Natural killer cell (primary cell): ENCODE measurements at regions not wholly inside any gene's neighbourhood (a gene's known extent, or its start where the extent isn't known, plus 50 kb on each side); places are given as distances from the start of the nearest gene placed in this dataset.

Experiments used
- ATAC-seq, 3 donors: fragments of 150-1000 bp in 2 of 3; fragments of 200-7000 bp in 1 of 3; cut with Tn5 transposase; 1 replicate in 1 of 3; 2 replicates in 2 of 3; pipeline ENCODE4 v1.10.0; 2021; ENCODE audit warnings: mild to moderate bottlenecking in 2 of 3, moderate library complexity in 2 of 3
- DNase-seq, 2 donors: peaks; one replicate each; pipeline versions ENCODE4 v3.0.0 to v3.0.0-alpha.2; 2013 to 2021; ENCODE audit warnings: mixed read lengths in 1 of 2
- H3K27ac ChIP-seq: one replicate; pipeline ENCODE4 v1.5.1; 2013; ENCODE audit warnings: mild to moderate bottlenecking, low read length
- H3K27me3 ChIP-seq: one replicate; pipeline ENCODE4 v1.6.1; 2013; ENCODE audit warnings: low read length; ENCODE audit not compliant: control insufficient read depth, insufficient read depth
- H3K36me3 ChIP-seq: one replicate; pipeline ENCODE4 v1.6.1; 2013; ENCODE audit warnings: low read length; ENCODE audit not compliant: control insufficient read depth, insufficient read depth
- H3K4me1 ChIP-seq: one replicate; pipeline ENCODE4 v1.6.1; 2013; ENCODE audit warnings: low read length; ENCODE audit not compliant: control insufficient read depth, insufficient read depth
- H3K4me3 ChIP-seq: one replicate; pipeline ENCODE4 v1.5.1; 2013; ENCODE audit warnings: low read length
- H3K9me3 ChIP-seq: one replicate; pipeline ENCODE4 v1.6.1; 2013; ENCODE audit warnings: low read length; ENCODE audit not compliant: control insufficient read depth, insufficient read depth
- H3K27ac Mint-ChIP-seq, 2 donors: one replicate each; pipeline ENCODE4 v1.8.0; 2022; ENCODE audit warnings: mild to moderate bottlenecking in 2 of 2, mixed read lengths in 2 of 2, moderate library complexity in 1 of 2
- H3K27me3 Mint-ChIP-seq, 2 donors: one replicate each; pipeline ENCODE4 v1.8.0; 2022; ENCODE audit warnings: low read depth in 2 of 2, mixed read lengths in 2 of 2
- H3K36me3 Mint-ChIP-seq: one replicate; pipeline ENCODE4 v1.8.0; 2022; ENCODE audit warnings: mixed read lengths
- H3K4me1 Mint-ChIP-seq, 2 donors: one replicate each; pipeline ENCODE4 v1.8.0; 2022; ENCODE audit warnings: mixed read lengths in 2 of 2
- H3K4me3 Mint-ChIP-seq: one replicate; pipeline ENCODE4 v1.8.0; 2022; ENCODE audit warnings: mild to moderate bottlenecking, moderate library complexity, mixed read lengths
- H3K9me3 Mint-ChIP-seq, 2 donors: one replicate each; pipeline ENCODE4 v1.8.0; 2022; ENCODE audit warnings: mixed read lengths in 2 of 2
- CTCF ChIP-seq: fragments of 200-600 bp; IDR thresholded peaks from one replicate; pipeline ENCODE4 v1.8.0; 2022; ENCODE audit warnings: antibody characterized with exemption
- WGBS: methylation state at CpG from one replicate; pipeline ENCODE4 v1.1.7; 2013; ENCODE audit warnings: missing lambda C conversion rate; ENCODE audit not compliant: insufficient coverage; 5-methylcytosine and 5-hydroxymethylcytosine counted together
- intact Hi-C: fragments of 100-400 bp; cut with micrococcal nuclease; formaldehyde crosslinking; loops from one replicate; pipeline ENCODE4 v1.14.2; 2022

DNA sequence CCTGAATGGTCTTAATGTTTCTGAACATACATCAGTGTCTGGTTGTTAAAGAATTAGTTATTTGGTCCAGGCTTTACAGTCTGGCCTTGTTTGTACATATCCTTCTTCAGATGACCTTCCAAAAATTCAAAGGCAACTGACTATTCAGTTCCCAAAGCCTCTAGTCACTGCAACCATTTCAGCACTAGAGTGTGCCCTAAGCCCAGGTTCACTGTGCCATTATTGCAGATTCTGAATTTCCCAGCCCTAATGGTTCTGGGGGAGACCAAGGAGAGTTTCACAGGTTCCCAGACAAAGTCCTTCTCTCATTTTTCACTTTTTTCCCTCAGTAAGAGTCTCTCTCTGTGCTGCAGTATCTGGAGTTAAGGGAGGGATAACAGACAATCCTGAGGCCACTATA lies 235.8 kb downstream of the TRAM1L1 start:
- no peaks in the 10 kb centered on the region for H3K4me1 ChIP-seq
- no peaks in the 10 kb centered on the region for H3K27me3 ChIP-seq
- intact Hi-C loops, result no loop called here
- no peak for TF ChIP-seq CTCF
- Mint-ChIP-seq H3K4me3 (no peak overlapping the region), H3K9me3 (peaks cover 15 to 23% of the 10 kb centered on the region in 2 donors), H3K27me3 (no peaks in the 10 kb centered on the region), H3K36me3 (no peaks in the 10 kb centered on the region), H3K4me1 (no peaks in the 10 kb centered on the region), H3K27ac (no peak overlapping the region)
- no peak overlapping the region for H3K4me3 ChIP-seq
- DNase-seq (no peak), ATAC-seq (no peak)
- H3K27ac ChIP-seq, result no peak overlapping the region
- H3K36me3 ChIP-seq, result no peaks in the 10 kb centered on the region
- no peaks in the 10 kb centered on the region for H3K9me3 ChIP-seq

GRCh38 chr4:116847616-116848015 lies 237.8 kb downstream of the TRAM1L1 start:
- Histone ChIP-seq H3K4me1 (no peaks in the 10 kb centered on the region), H3K27ac (no peak overlapping the region), H3K9me3 (no peaks in the 10 kb centered on the region), H3K27me3 (no peaks in the 10 kb centered on the region), H3K36me3 (no peaks in the 10 kb centered on the region), H3K4me3 (no peak overlapping the region)
- 86% methylated on average over 1 of the region's 2 CpGs for WGBS
- DNase-seq (no peak), ATAC-seq (no peak)
- H3K9me3 Mint-ChIP-seq, result peaks cover 19 to 26% of the 10 kb centered on the region in 2 donors
- no peak for TF ChIP-seq CTCF
- no peak overlapping the region for H3K27ac Mint-ChIP-seq
- no peak overlapping the region for H3K4me3 Mint-ChIP-seq
- H3K36me3 Mint-ChIP-seq, result no peaks in the 10 kb centered on the region
- no peaks in the 10 kb centered on the region for H3K4me1 Mint-ChIP-seq
- intact Hi-C loops, result no loop called here
- H3K27me3 Mint-ChIP-seq, result no peaks in the 10 kb centered on the region

- no peaks in the 10 kb centered on the region for H3K27me3 Mint-ChIP-seq
- intact Hi-C loops, result no loop called here
- Histone ChIP-seq H3K4me3 (no peak overlapping the region), H3K36me3 (no peaks in the 10 kb centered on the region), H3K9me3 (no peaks in the 10 kb centered on the region), H3K4me1 (no peaks in the 10 kb centered on the region), H3K27me3 (no peaks in the 10 kb centered on the region), H3K27ac (no peak overlapping the region)
- H3K4me1 Mint-ChIP-seq, result no peaks in the 10 kb centered on the region
- WGBS, result 82% methylated on average over 5 of the region's 5 CpGs
- DNase-seq, result no peak
- no peak for TF ChIP-seq CTCF
- peaks cover 10% of the 10 kb centered on the region in 2 donors for H3K9me3 Mint-ChIP-seq
- peaks cover 7% of the 10 kb centered on the region for H3K36me3 Mint-ChIP-seq
- H3K27ac Mint-ChIP-seq, result no peak overlapping the region
- no peak overlapping the region for H3K4me3 Mint-ChIP-seq
- ATAC-seq, result no peak
Measured at GRCh38 chr4:116839826-116840225, 245.6 kb downstream of the TRAM1L1 start.

- no peak overlapping the region for H3K4me3 ChIP-seq
- 92% methylated on average over 2 of the region's 4 CpGs for WGBS
Measured at GRCh38 chr4:116838609-116839008, 246.8 kb downstream of the TRAM1L1 start.

More at GRCh38 chr4:116838609-116839008, 246.8 kb downstream of the TRAM1L1 start:
- no peak overlapping the region for H3K27ac Mint-ChIP-seq
- ATAC-seq (no peak), DNase-seq (no peak)
- no peak for TF ChIP-seq CTCF
- peaks cover 10 to 13% of the 10 kb centered on the region in 2 donors for H3K9me3 Mint-ChIP-seq
- no peak overlapping the region for H3K4me3 Mint-ChIP-seq
- Histone ChIP-seq H3K36me3 (no peaks in the 10 kb centered on the region), H3K27ac (no peak overlapping the region), H3K9me3 (no peaks in the 10 kb centered on the region), H3K27me3 (no peaks in the 10 kb centered on the region), H3K4me1 (no peaks in the 10 kb centered on the region)
- intact Hi-C loops, result no loop called here
- peaks cover 7% of the 10 kb centered on the region for H3K36me3 Mint-ChIP-seq
- H3K27me3 Mint-ChIP-seq, result no peaks in the 10 kb centered on the region
- H3K4me1 Mint-ChIP-seq, result no peaks in the 10 kb centered on the region
